Urinary bladder (tissue), 3 donors: ENCODE measurements at regions not wholly inside any gene's neighbourhood (a gene's known extent, or its start where the extent isn't known, plus 50 kb on each side); places are given as distances from the start of the nearest gene placed in this dataset.
"Not testable (repeated sequence)": the region's sequence is repeated elsewhere in the genome, so short reads cannot be mapped to it uniquely, and the experiment has no call there.

Source experiments
- DNase-seq: peaks from one replicate; pipeline ENCODE4 v3.0.0-alpha.2; 2015; ENCODE audit errors: extremely low spot score
- H3K27ac ChIP-seq: one replicate; pipeline ENCODE4 v1.5.1; 2013; ENCODE audit warnings: low read depth, mild to moderate bottlenecking, moderate library complexity
- H3K36me3 ChIP-seq: one replicate; pipeline ENCODE4 v1.6.1; 2013; ENCODE audit warnings: mild to moderate bottlenecking, moderate library complexity; ENCODE audit not compliant: insufficient read depth
- H3K4me1 ChIP-seq: one replicate; pipeline ENCODE4 v1.6.1; 2013; ENCODE audit warnings: mild to moderate bottlenecking, moderate library complexity; ENCODE audit not compliant: insufficient read depth
- H3K4me3 ChIP-seq: one replicate; pipeline ENCODE4 v1.5.1; 2013; ENCODE audit warnings: low read depth, low read length
- WGBS: extraction: QIAGEN DNeasy Blood & Tissue Kit; methylation state at CpG from one replicate; pipeline ENCODE4 v1.1.7; 2013; 5-methylcytosine and 5-hydroxymethylcytosine counted together
- donor health status: healthy with polysubstance abuse.
- donor health status: healthy.

DNA sequence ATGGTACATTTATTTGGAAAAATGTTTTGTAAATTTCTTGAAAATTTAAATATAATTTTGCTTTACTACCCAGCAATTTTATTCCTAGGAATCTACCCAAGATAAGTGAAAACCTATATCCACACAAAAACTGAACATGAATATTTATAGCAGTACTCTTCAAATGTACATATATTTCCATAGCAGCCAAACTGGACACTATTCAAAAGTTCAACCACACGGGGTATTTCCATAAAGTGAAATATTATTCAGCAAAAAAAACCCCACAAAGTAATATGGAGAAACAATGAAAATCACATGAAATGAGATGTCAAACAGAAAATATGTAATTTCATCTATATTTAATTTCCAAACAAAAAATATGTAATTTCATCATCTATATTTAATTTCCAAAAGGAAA lies 1247.6 kb upstream of the TMEFF2 start:
- WGBS, result 74% methylated on average over 1 of the region's 1 CpG
- H3K4me1 ChIP-seq, result no peaks in the 10 kb centered on the region
- no peaks in the 10 kb centered on the region for H3K36me3 ChIP-seq
- H3K27ac ChIP-seq, result no peak overlapping the region
- H3K4me3 ChIP-seq, result no peak overlapping the region
- DNase-seq, result no peak

DNA sequence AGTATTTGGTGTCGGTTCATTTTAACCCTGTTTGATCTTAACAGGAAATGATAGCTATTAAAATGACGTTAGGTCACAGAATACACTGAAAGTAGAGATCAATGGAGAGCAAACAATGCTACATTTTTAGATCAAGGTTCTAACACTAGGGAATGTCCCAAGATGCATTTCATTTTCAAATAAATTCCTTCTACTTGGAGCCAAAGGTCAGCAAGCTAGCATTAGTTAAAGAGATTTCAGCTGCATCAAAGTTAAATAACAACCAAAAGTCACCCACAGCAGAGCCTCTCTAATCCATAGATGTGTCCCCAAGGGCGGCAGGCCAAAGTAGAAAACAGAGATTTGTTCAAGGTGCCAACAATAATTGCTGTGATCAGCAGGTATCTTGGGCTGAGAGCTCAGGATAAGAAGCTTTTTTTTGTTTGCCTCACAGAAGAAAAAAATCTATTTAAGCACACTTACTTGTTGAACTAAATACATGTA lies 1233.6 kb upstream of the TMEFF2 start:
- H3K4me3 ChIP-seq, result no peak overlapping the region
- DNase-seq, result no peak
- 35% methylated on average over 3 of the region's 3 CpGs for WGBS
- no peaks in the 10 kb centered on the region for H3K36me3 ChIP-seq
- H3K4me1 ChIP-seq, result no peaks in the 10 kb centered on the region
- no peak overlapping the region for H3K27ac ChIP-seq

DNA sequence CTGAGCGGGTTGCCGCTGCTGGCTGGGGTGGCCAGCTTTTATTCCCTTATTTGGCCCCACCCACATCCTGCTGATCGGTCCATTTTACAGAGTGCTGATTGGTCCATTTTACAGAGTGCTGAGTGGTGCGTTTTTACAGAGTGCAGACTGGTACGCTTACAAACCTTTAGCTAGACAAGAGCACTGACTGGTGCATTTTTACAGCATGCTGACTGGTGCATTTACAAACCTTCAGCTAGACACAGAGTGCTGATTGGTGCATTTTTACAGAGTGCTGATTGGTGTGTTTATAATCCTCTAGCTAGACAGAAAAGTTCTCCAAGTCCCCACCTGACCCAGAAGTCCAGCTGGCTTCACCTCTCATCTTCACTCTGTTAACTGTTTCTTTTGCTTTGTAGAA lies 1217.6 kb upstream of the TMEFF2 start:
- not testable (repeated sequence) for H3K27ac ChIP-seq, H3K4me3 ChIP-seq, DNase-seq, H3K4me1 ChIP-seq, H3K36me3 ChIP-seq
- 85% methylated on average over 5 of the region's 5 CpGs for WGBS

DNA sequence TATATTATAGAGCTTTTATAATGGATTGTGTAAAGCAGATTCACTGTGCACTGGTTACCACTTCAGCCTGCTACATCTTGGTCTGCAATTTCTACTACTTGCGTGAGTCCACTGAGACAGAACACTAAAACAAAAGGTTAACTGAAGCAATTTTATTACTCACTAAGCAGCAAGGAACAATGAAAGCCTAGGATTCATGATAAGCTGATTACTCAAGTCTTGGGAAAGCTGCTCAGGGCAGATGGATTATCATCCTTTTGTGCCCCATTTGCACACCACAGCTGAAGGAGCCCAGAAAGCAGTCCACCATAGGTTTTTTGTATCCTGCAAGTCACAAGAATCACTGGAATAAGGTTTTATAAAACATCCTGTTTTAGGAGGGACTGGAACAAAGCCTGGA lies 1215.2 kb upstream of the TMEFF2 start:
- H3K4me3 ChIP-seq, result no peak overlapping the region
- no peak overlapping the region for H3K27ac ChIP-seq
- H3K36me3 ChIP-seq, result no peaks in the 10 kb centered on the region
- no peaks in the 10 kb centered on the region for H3K4me1 ChIP-seq
- no peak for DNase-seq
- whole genome bisulfite sequencing, result 83% methylated on average over 1 of the region's 1 CpG

DNA sequence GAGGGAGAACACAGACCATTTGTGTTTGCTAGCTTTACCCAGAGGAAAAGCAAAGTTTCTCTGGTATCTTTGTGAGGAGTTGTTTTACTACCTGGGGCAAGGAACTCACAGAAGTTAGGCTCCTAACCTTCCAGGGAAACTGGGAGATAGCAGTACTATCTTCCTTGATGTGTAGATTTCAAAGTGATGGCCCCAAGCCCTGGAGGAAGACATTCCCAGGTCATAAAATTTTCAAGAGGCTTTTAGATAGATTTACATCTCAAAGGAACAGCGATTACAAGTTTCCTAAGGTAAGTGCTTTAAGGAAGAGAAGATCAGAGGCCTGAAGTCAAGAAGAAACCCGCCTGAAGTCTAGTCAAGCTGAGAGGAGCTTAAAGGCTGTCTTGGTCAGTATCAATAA lies 1187.8 kb upstream of the TMEFF2 start:
- Histone ChIP-seq H3K4me3 (no peak overlapping the region), H3K27ac (no peak overlapping the region), H3K4me1 (no peaks in the 10 kb centered on the region), H3K36me3 (no peaks in the 10 kb centered on the region)
- DNase-seq, result no peak
- WGBS, result 29% methylated on average over 2 of the region's 2 CpGs

DNA sequence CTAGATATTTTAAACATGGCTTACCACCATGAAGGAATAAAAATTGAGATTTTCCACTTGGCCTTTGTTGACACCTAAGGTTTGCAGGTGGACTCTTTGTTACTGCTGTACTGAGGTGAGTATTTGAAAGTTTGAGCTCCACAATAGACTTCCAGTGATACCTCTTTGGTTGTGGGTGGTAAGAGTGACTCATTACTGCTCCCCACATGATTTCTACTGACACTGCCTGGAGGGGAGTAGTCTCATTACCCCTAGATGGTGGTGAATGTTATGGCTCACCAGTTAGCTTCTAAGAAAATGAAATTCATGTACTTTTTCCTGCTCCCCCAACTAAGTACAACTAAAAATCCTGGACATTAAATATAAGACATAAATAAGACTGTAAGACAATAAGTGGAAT lies 1183.1 kb upstream of the TMEFF2 start:
- H3K27ac ChIP-seq, result no peak overlapping the region
- no peak for DNase-seq
- no peaks in the 10 kb centered on the region for H3K4me1 ChIP-seq
- no peaks in the 10 kb centered on the region for H3K36me3 ChIP-seq
- H3K4me3 ChIP-seq, result no peak overlapping the region

DNA sequence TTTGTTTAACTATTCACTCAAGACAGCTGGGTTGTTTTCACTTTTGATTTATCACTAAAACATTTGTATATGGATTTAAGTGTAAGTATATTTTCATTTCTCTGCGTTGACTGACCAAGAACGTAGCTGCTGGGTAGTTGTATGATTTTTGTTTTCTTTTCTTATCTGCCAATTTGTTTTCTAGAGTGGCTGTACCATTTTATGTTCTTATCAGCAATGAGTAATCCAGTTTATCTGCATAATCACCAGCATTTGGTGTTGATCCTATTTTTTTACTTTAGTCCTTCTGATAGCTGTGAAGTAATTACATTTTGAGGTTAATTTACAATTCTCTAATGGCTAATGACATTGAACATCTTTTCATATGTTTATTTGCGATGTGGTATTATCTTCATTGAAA lies 1178.4 kb upstream of the TMEFF2 start:
- Histone ChIP-seq H3K27ac (no peak overlapping the region), H3K36me3 (no peaks in the 10 kb centered on the region), H3K4me1 (no peaks in the 10 kb centered on the region), H3K4me3 (no peak overlapping the region)
- 62% methylated on average over 3 of the region's 3 CpGs for WGBS
- no peak for DNase-seq

DNA sequence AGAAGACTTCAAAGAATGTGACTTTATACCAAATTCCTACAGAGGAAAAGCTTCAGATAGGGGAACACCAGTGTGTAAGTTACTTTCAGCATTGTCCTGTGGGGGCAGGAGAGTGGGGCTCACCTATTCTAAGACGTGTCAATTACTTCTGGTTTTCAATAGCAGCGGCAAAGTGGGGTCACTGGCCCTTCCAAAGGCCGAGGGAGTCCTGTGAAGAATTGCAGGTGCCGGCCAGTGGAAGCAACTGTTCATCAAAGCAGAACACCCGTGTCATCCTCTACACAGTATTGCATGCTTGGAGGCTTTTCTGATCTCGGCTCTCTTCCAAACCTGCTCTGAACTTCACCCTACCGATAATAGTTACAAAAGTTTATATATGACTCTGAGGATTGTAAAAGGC lies 1176.5 kb upstream of the TMEFF2 start:
- H3K27ac ChIP-seq, result no peak overlapping the region
- 79% methylated on average over 7 of the region's 7 CpGs for WGBS
- no peak overlapping the region for H3K4me3 ChIP-seq
- DNase-seq, result no peak
- no peaks in the 10 kb centered on the region for H3K4me1 ChIP-seq
- H3K36me3 ChIP-seq, result no peaks in the 10 kb centered on the region

DNA sequence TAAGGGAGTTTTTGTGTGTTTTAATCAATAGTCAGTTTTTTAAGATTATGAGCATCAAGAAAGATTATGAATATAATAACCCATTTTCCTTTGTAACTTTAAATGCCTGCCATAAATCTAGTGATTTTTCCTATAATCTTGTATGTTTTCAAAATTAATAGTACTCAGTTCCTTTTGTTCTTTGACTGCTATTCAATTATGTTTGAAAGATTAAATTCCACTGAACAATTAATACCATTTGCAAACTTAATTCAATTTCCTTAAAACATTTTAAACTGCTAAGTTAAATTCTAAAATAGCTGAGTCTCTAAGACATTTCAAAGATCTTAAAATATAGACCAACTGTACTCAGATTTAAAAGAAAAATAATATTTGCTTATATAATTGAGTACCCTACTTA lies 1173.9 kb upstream of the TMEFF2 start:
- DNase-seq, result no peak
- Histone ChIP-seq H3K27ac (no peak overlapping the region), H3K4me1 (no peaks in the 10 kb centered on the region), H3K36me3 (no peaks in the 10 kb centered on the region), H3K4me3 (no peak overlapping the region)

DNA sequence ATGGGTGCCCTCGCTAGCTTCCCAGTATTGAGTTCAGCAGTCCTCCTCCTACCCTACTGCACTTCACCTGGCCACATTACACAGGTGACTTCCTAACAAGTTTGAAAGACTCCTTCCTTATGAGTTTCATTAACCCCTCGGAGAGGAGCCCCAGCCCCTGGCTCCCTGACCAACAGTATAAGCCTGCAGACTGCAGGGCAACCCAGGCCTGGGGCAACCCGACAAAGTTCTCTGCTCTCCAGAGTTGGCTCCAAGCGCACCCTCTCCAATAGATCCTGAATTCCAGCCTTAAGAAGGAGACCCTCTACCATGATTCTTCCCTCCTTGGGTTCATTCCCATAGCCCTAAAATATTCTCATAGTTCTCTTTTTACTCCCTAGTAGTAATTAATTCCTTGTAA lies 1162.8 kb upstream of the TMEFF2 start:
- 95% methylated on average over 4 of the region's 4 CpGs for WGBS
- no peak for DNase-seq
- Histone ChIP-seq H3K4me1 (no peaks in the 10 kb centered on the region), H3K4me3 (no peak overlapping the region), H3K36me3 (no peaks in the 10 kb centered on the region), H3K27ac (no peak overlapping the region)

DNA sequence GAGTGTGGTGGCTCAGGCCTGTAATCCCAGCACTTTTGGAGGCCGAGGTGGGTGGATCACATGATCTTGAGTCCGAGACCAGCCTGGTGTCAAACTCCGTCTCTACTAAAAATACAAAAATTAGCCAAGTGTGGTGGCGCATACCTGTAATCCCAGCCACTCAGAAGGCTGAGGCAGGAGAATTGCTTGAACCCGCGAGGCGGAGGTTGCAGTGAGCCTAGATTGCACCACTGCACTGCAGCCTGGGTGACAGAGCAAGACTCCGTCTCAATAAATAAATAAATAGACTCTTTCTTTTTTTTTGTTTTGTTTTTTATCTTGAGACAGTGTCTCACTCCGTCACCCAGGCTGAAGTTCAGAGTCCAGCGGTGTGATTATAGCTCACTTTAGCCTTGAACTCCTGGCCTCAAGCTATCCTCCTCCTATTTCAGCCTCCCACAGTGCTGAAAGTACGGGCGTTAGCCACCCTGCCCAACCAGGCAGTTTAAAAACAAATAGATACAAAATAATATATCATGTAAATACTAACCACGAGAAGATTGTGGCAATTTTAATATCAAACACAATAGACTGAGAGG lies 1158.0 kb upstream of the TMEFF2 start:
- H3K36me3 ChIP-seq, DNase-seq, H3K27ac ChIP-seq, H3K4me1 ChIP-seq, H3K4me3 ChIP-seq: not testable (repeated sequence)
- 86% methylated on average over 13 of the region's 13 CpGs for WGBS

DNA sequence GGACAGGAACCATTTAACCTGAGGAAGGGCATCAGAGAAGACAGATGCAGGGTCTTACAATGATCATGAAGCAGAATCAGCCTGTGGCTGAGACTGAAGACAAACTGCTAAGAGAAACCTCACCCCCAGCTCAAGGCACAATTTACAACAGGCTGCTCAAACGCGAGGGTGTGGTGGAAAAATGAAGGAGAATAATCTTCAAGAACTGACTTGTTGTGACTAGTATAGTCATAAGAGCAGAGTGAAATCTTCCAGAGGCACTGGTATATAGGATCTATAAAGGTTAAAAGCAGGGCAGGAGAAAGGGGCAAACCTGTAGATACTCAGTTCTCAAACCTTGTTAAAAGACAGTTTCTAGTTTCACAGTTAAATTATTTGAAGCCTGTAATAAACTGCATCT lies 1155.8 kb upstream of the TMEFF2 start:
- Histone ChIP-seq H3K4me3 (no peak overlapping the region), H3K27ac (no peak overlapping the region), H3K4me1 (no peaks in the 10 kb centered on the region), H3K36me3 (no peaks in the 10 kb centered on the region)
- DNase-seq, result no peak
- 67% methylated on average over 2 of the region's 2 CpGs for WGBS

DNA sequence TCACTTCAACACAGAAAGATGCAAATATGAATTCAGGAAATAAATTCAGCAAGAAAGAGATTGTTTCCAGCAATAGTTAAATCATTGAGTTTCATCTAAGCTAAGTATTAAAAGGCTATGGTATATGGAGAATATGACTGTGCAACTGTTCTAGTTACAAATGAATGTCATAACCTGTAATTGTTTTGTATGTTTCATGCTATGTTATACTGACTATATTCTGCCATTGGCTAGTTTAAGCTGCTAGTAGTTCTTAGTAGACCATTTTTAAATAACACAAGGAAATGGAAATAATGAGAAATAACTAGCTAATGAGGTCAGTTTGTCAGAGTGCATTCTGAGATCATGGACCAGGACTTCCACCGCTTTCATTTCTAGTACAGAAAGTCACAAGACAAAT lies 1154.9 kb upstream of the TMEFF2 start:
- no peak for DNase-seq
- Histone ChIP-seq H3K36me3 (no peaks in the 10 kb centered on the region), H3K4me1 (no peaks in the 10 kb centered on the region), H3K4me3 (no peak overlapping the region), H3K27ac (no peak overlapping the region)
- WGBS, result 93% methylated on average over 1 of the region's 1 CpG

DNA sequence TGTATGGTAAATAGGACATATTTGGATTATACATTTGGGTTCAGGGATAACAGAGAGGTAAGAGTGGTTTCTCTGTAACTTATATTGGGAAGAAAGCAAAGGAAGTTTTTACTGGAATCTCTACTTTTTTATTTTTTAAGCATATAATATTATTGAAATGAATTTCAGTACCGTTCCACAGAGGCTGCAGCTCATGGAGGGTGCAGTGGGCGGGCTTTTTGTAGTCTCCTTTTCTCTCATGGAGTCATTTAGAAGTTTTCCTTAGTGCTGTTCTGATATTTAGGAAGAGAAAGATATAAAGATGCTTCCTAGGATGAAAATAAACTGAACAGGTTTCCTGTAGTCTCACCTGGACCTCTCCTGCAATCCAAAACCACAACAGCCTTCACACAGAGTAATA lies 1153.3 kb upstream of the TMEFF2 start:
- no peak for DNase-seq
- Histone ChIP-seq H3K36me3 (no peaks in the 10 kb centered on the region), H3K4me1 (no peaks in the 10 kb centered on the region), H3K27ac (no peak overlapping the region), H3K4me3 (peak overlapping the region; percentile 15)
- 83% methylated on average over 2 of the region's 2 CpGs for WGBS

DNA sequence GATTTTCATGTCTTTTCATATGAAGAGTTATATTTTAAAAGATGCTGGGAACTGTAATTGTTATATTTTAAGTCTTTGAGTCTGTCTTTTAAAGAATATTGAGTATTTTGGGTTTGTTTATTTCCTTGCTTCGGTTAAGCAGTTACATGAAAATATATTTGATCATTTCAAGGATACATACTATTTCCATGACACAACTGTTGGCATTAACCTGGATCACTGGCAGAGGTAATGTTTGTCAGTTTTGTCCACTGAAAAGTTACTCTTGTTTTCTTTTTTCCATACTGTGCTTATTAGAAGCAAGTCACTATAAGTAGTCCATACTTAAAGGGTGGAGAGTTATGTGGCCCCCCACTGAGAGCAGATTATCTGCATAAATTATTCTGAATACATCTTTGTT lies 1142.0 kb upstream of the TMEFF2 start:
- no peaks in the 10 kb centered on the region for H3K36me3 ChIP-seq
- 74% methylated on average over 1 of the region's 1 CpG for WGBS
- no peak overlapping the region for H3K27ac ChIP-seq
- no peak overlapping the region for H3K4me3 ChIP-seq
- DNase-seq, result no peak
- H3K4me1 ChIP-seq, result no peaks in the 10 kb centered on the region
